22Rv1 (cell line): ENCODE measurements at regions not wholly inside any gene's neighbourhood (a gene's known extent, or its start where the extent isn't known, plus 50 kb on each side); places are given as distances from the start of the nearest gene placed in this dataset.

Experiments
- H3K27ac ChIP-seq: fragments of 450-650 bp; 2 replicates; pipeline ENCODE4 v1.5.1; 2017
- CTCF ChIP-seq: fragments of 450-650 bp; IDR thresholded peaks from 2 replicates; pipeline ENCODE4 v1.5.1; 2017; ENCODE audit warnings: mild to moderate bottlenecking
- ZFX ChIP-seq: fragments of 450-650 bp; IDR thresholded peaks from 2 replicates; pipeline ENCODE4 v1.6.1; 2017; ENCODE audit warnings: antibody characterized with exemption, borderline replicate concordance

GRCh38 chr12:72095025-72095424 is 156.4 kb downstream of the TPH2 start:
- TF ChIP-seq ZFX (no peak), CTCF (no peak)
- no peak overlapping the region for H3K27ac ChIP-seq

- TF ChIP-seq CTCF, result no peak
- TF ChIP-seq ZFX, result no peak
- H3K27ac ChIP-seq, result no peak overlapping the region
These were observed 160.0 kb downstream of the TPH2 start for GRCh38 chr12:72098622-72099021.

- no peak overlapping the region for H3K27ac ChIP-seq
These were observed 162.2 kb downstream of the TPH2 start for GRCh38 chr12:72100854-72101253.

GRCh38 chr12:72102150-72102549 is 163.5 kb downstream of the TPH2 start:
- TF ChIP-seq ZFX (no peak), CTCF (no peak)
- no peak overlapping the region for H3K27ac ChIP-seq

More at GRCh38 chr12:72100854-72101253, 162.2 kb downstream of the TPH2 start:
- TF ChIP-seq CTCF (no peak), ZFX (no peak)

GRCh38 chr12:72105849-72106248 is 166.3 kb upstream of the TRHDE start:
- H3K27ac ChIP-seq, result no peak overlapping the region
- no peak for TF ChIP-seq ZFX
- TF ChIP-seq CTCF, result no peak

GRCh38 chr12:72110937-72111650 is 161.1 kb upstream of the TRHDE start:
- no peak overlapping the region for H3K27ac ChIP-seq
- TF ChIP-seq ZFX, result no peak
- no peak for TF ChIP-seq CTCF

- TF ChIP-seq CTCF (no peak), ZFX (no peak)
- H3K27ac ChIP-seq, result no peak overlapping the region
These were observed 160.5 kb upstream of the TRHDE start for GRCh38 chr12:72111706-72112105.
